Tibial artery (tissue), 4 donors: ENCODE measurements at regions not wholly inside any gene's neighbourhood (a gene's known extent, or its start where the extent isn't known, plus 50 kb on each side); places are given as distances from the start of the nearest gene placed in this dataset.

ENCODE experiments used
- DNase-seq, 2 donors: peaks; one replicate each; pipeline ENCODE4 v3.0.0-alpha.2; 2019
- H3K27ac ChIP-seq, 2 donors: fragments of 200-600 bp; sonication (generic) in 1 of 2; 1 replicate in 1 of 2; 2 replicates in 1 of 2; pipeline ENCODE4 v1.5.1; 2018 to 2019; ENCODE audit warnings: mild to moderate bottlenecking in 1 of 2
- H3K27me3 ChIP-seq, 2 donors: fragments of 200-600 bp; sonication (generic) in 1 of 2; one replicate each; pipeline versions ENCODE4 v1.5.1 to v1.6.0; 2016 to 2019
- H3K36me3 ChIP-seq, 3 donors: fragments of 200-600 bp; sonication (generic) in 2 of 3; one replicate each; pipeline ENCODE4 v1.5.1; 2016 to 2019; ENCODE audit warnings: mild to moderate bottlenecking in 2 of 3
- H3K4me1 ChIP-seq, 4 donors: fragments of 200-600 bp; sonication (generic) in 2 of 4; 1 replicate in 3 of 4; 2 replicates in 1 of 4; pipeline ENCODE4 v1.5.1; 2016 to 2019
- H3K4me3 ChIP-seq, 2 donors: fragments of 200-600 bp; sonication (generic) in 1 of 2; 1 replicate in 1 of 2; 2 replicates in 1 of 2; pipeline ENCODE4 v1.5.1; 2018 to 2019; ENCODE audit warnings: mild to moderate bottlenecking in 2 of 2
- H3K9me3 ChIP-seq, 3 donors: fragments of 200-600 bp; sonication (generic) in 1 of 3; one replicate each; pipeline ENCODE4 v1.5.1; 2016 to 2019
- intact Hi-C: fragments of 100-400 bp; cut with DNase I; formaldehyde crosslinking; loops from one replicate; pipeline ENCODE4 v1.15.0; 2023; ENCODE audit warnings: low total_unique reads
- TF ChIP-seq, protein P1 (sequence below), 2 experiments: fragments of 200-600 bp in 1 of 2; fragments of 450-650 bp in 1 of 2; IDR thresholded peaks; one replicate each; pipeline ENCODE4 v1.5.1; 2017 to 2019; ENCODE audit warnings: antibody characterized with exemption in 2 of 2, mild to moderate bottlenecking in 1 of 2, moderate library complexity in 1 of 2

GRCh38 chr1:125080077-125080476, 3895.3 kb downstream of the SRGAP2C start:
- no peak for DNase-seq
- no peak overlapping the region for H3K4me3 ChIP-seq
- peaks cover 3 to 31% (median 15%) of the 10 kb centered on the region in 3 donors for H3K9me3 ChIP-seq
- H3K27me3 ChIP-seq: peaks cover 0 to 2% of the 10 kb centered on the region in 2 donors
- H3K27ac ChIP-seq: no peak overlapping the region
- TF ChIP-seq, protein P1, sequence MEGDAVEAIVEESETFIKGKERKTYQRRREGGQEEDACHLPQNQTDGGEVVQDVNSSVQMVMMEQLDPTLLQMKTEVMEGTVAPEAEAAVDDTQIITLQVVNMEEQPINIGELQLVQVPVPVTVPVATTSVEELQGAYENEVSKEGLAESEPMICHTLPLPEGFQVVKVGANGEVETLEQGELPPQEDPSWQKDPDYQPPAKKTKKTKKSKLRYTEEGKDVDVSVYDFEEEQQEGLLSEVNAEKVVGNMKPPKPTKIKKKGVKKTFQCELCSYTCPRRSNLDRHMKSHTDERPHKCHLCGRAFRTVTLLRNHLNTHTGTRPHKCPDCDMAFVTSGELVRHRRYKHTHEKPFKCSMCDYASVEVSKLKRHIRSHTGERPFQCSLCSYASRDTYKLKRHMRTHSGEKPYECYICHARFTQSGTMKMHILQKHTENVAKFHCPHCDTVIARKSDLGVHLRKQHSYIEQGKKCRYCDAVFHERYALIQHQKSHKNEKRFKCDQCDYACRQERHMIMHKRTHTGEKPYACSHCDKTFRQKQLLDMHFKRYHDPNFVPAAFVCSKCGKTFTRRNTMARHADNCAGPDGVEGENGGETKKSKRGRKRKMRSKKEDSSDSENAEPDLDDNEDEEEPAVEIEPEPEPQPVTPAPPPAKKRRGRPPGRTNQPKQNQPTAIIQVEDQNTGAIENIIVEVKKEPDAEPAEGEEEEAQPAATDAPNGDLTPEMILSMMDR (IDR thresholded peaks at IDR 0.05): no peak
- intact Hi-C loops: no loop called here
- H3K4me1 ChIP-seq: no peaks in the 10 kb centered on the region
- H3K36me3 ChIP-seq: no peaks in the 10 kb centered on the region

- H3K9me3 ChIP-seq: peaks cover 3 to 41% (median 12%) of the 10 kb centered on the region in 3 donors
- intact Hi-C loops: no loop called here
- no peaks in the 10 kb centered on the region for H3K36me3 ChIP-seq
- no peak overlapping the region for H3K27ac ChIP-seq
- H3K4me3 ChIP-seq: no peak overlapping the region
- peaks cover 0 to 25% of the 10 kb centered on the region in 2 donors for H3K27me3 ChIP-seq
- TF ChIP-seq, protein P1 (IDR thresholded peaks at IDR 0.05): no peak
- no peak for DNase-seq
- no peaks in the 10 kb centered on the region for H3K4me1 ChIP-seq
These were observed 3901.2 kb downstream of the SRGAP2C start for GRCh38 chr1:125085720-125086591.

DNA sequence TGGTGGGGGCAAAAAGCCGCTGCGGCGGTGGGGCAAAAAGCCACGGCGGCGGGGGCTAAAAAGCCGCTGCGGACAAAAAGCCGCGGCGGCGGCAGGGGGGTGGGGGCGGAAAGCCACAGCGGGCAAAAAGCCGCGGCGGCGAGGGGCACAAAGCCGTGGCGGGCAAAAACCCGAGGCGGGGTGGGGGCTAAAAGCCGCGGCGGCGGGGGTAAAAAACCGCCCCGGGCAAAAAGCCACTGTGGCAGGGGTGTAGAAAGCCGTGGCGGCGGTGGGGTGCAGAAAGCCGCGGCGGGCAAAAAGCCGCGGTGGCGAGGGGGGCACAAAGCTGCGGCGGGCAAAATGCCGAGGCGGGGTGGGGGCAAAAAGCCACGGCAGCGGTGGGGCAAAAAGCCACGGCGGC, 3901.8 kb downstream of the SRGAP2C start:
- intact Hi-C loops: no loop called here
- Histone ChIP-seq H3K27ac (no peak overlapping the region), H3K9me3 (peaks cover 3 to 37% (median 10%) of the 10 kb centered on the region in 3 donors), H3K4me3 (no peak overlapping the region), H3K27me3 (peaks cover 0 to 25% of the 10 kb centered on the region in 2 donors), H3K36me3 (no peaks in the 10 kb centered on the region), H3K4me1 (no peaks in the 10 kb centered on the region)
- TF ChIP-seq, protein P1 (IDR thresholded peaks at IDR 0.05): no peak
- no peak for DNase-seq

GRCh38 chr1:125087247-125087646, 3902.5 kb downstream of the SRGAP2C start:
- Histone ChIP-seq H3K27me3 (peaks cover 0 to 25% of the 10 kb centered on the region in 2 donors), H3K27ac (no peak overlapping the region), H3K4me1 (no peaks in the 10 kb centered on the region), H3K4me3 (no peak overlapping the region), H3K36me3 (no peaks in the 10 kb centered on the region), H3K9me3 (peaks cover 3 to 34% (median 7%) of the 10 kb centered on the region in 3 donors)
- TF ChIP-seq, protein P1 (IDR thresholded peaks at IDR 0.05): no peak
- no peak for DNase-seq
- intact Hi-C loops: no loop called here

DNA sequence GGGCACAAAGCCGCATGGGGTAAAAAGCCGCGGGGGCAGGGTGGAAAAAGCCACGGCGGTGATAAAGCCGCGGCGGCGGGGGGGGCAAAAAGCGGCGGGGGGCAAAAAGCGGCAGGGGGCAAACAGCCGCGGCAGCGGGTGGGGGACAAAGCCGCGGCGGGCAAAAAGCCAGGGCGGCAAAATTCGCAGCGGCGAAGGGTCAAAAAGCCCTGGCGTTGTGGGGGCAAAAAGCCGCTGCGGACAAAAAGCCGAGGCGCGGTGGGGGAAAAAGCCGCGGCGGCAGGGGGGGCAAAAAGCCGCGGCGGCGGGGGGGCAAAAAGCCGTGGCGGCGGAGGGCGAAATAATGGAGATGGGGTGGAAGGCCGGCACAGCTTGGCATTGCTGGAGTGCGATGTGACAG, 3902.9 kb downstream of the SRGAP2C start:
- Histone ChIP-seq H3K9me3 (peaks cover 3 to 34% (median 7%) of the 10 kb centered on the region in 3 donors), H3K36me3 (no peaks in the 10 kb centered on the region), H3K4me1 (no peaks in the 10 kb centered on the region), H3K27me3 (peaks cover 0 to 25% of the 10 kb centered on the region in 2 donors), H3K4me3 (no peak overlapping the region), H3K27ac (no peak overlapping the region)
- intact Hi-C loops: no loop called here
- DNase-seq: no peak
- TF ChIP-seq, protein P1 (IDR thresholded peaks at IDR 0.05): no peak
